ENCODE measurements at regions not wholly inside any gene's neighbourhood (a gene's known extent, or its start where the extent isn't known, plus 50 kb on each side); places are given as distances from the start of the nearest gene placed in this dataset.

GRCh38 chr5:159507661-159508060 lies 177.4 kb upstream of the IL12B start:
- H3K4me3 Mint-ChIP-seq (ENCODE audit: unreplicated experiment) = no peak overlapping the region
- no peak for DNase-seq (ENCODE audit: low read depth)

GRCh38 chr5:159508344-159508743 lies 178.1 kb upstream of the IL12B start:
- FAIRE-seq (no peak), DNase-seq (ENCODE audit: low read depth) (no peak)
- Mint-ChIP-seq H3K36me3 (ENCODE audit: low read depth, unreplicated experiment) (no peaks in the 10 kb centered on the region), H3K27ac (ENCODE audit: unreplicated experiment) (no peak overlapping the region), H3K4me3 (ENCODE audit: unreplicated experiment) (no peak overlapping the region), H3K27me3 (ENCODE audit: low read depth, unreplicated experiment) (no peaks in the 10 kb centered on the region), H3K4me1 (ENCODE audit: low read depth, unreplicated experiment) (peaks cover 17% of the 10 kb centered on the region), H3K9me3 (ENCODE audit: unreplicated experiment) (no peaks in the 10 kb centered on the region)
- H3K9ac ChIP-seq (ENCODE audit: low read length) = no peak overlapping the region
- no peaks in the 10 kb centered on the region for H3K79me2 ChIP-seq (ENCODE audit: insufficient read depth, low read length)
- TF ChIP-seq EZH2 (IDR thresholded peaks at IDR 0.05; ENCODE audit: insufficient read depth, low read length) (no peak), CTCF (IDR thresholded peaks at IDR 0.05; ENCODE audit: insufficient read depth, low read depth, low read length) (no peak)
- peaks cover 9% of the 10 kb centered on the region for H3K4me1 ChIP-seq (ENCODE audit: insufficient read depth, low read length)
- no peak overlapping the region for H3K27ac ChIP-seq (ENCODE audit: low read depth, low read length)
- H3K36me3 ChIP-seq (ENCODE audit: insufficient read depth, low read length) = no peaks in the 10 kb centered on the region
- H2AFZ ChIP-seq (ENCODE audit: low read depth, low read length) = no peak overlapping the region
- no peak overlapping the region for H3K4me2 ChIP-seq (ENCODE audit: low read length)
- no peaks in the 10 kb centered on the region for H3K9me3 ChIP-seq (ENCODE audit: insufficient read depth, low read depth, low read length)
- H3K4me3 ChIP-seq (ENCODE audit: insufficient read depth, low read depth, low read length) = no peak overlapping the region
- H3K27me3 ChIP-seq (ENCODE audit: insufficient read depth, low read length) = no peaks in the 10 kb centered on the region
- no peaks in the 10 kb centered on the region for H4K20me1 ChIP-seq (ENCODE audit: insufficient read depth, low read length)

More at GRCh38 chr5:159507661-159508060, 177.4 kb upstream of the IL12B start:
- Mint-ChIP-seq H3K27ac (ENCODE audit: unreplicated experiment) (no peak overlapping the region), H3K36me3 (ENCODE audit: low read depth, unreplicated experiment) (no peaks in the 10 kb centered on the region), H3K4me1 (ENCODE audit: low read depth, unreplicated experiment) (peaks cover 17% of the 10 kb centered on the region), H3K27me3 (ENCODE audit: low read depth, unreplicated experiment) (no peaks in the 10 kb centered on the region), H3K9me3 (ENCODE audit: unreplicated experiment) (no peaks in the 10 kb centered on the region)
- Histone ChIP-seq H3K36me3 (ENCODE audit: insufficient read depth, low read length) (no peaks in the 10 kb centered on the region), H3K4me1 (ENCODE audit: insufficient read depth, low read length) (peaks cover 9% of the 10 kb centered on the region), H3K27me3 (ENCODE audit: insufficient read depth, low read length) (no peaks in the 10 kb centered on the region), H2AFZ (ENCODE audit: low read depth, low read length) (no peak overlapping the region), H3K9ac (ENCODE audit: low read length) (no peak overlapping the region), H3K9me3 (ENCODE audit: insufficient read depth, low read depth, low read length) (no peaks in the 10 kb centered on the region), H3K27ac (ENCODE audit: low read depth, low read length) (no peak overlapping the region), H3K4me2 (ENCODE audit: low read length) (no peak overlapping the region), H4K20me1 (ENCODE audit: insufficient read depth, low read length) (no peaks in the 10 kb centered on the region), H3K4me3 (ENCODE audit: insufficient read depth, low read depth, low read length) (no peak overlapping the region), H3K79me2 (ENCODE audit: insufficient read depth, low read length) (no peaks in the 10 kb centered on the region)
- no peak for TF ChIP-seq EZH2 (IDR thresholded peaks at IDR 0.05; ENCODE audit: insufficient read depth, low read length)
- no peak for TF ChIP-seq CTCF (IDR thresholded peaks at IDR 0.05; ENCODE audit: insufficient read depth, low read depth, low read length)
- peak; percentile 47 for FAIRE-seq

GRCh38 chr5:159509002-159509660 lies 178.8 kb upstream of the IL12B start:
- FAIRE-seq (no peak), DNase-seq (ENCODE audit: low read depth) (peak; percentile 30)
- H2AFZ ChIP-seq (ENCODE audit: low read depth, low read length) = no peak overlapping the region
- Mint-ChIP-seq H3K27me3 (ENCODE audit: low read depth, unreplicated experiment) (peaks cover under 1% of the 10 kb centered on the region), H3K4me3 (ENCODE audit: unreplicated experiment) (no peak overlapping the region), H3K27ac (ENCODE audit: unreplicated experiment) (no peak overlapping the region), H3K4me1 (ENCODE audit: low read depth, unreplicated experiment) (peaks cover 17% of the 10 kb centered on the region), H3K9me3 (ENCODE audit: unreplicated experiment) (no peaks in the 10 kb centered on the region), H3K36me3 (ENCODE audit: low read depth, unreplicated experiment) (no peaks in the 10 kb centered on the region)
- no peak overlapping the region for H3K4me3 ChIP-seq (ENCODE audit: insufficient read depth, low read depth, low read length)
- H3K9me3 ChIP-seq (ENCODE audit: insufficient read depth, low read depth, low read length) = no peaks in the 10 kb centered on the region
- no peak overlapping the region for H3K27ac ChIP-seq (ENCODE audit: low read depth, low read length)
- no peak overlapping the region for H3K4me2 ChIP-seq (ENCODE audit: low read length)
- no peak overlapping the region for H3K9ac ChIP-seq (ENCODE audit: low read length)
- peaks cover 9% of the 10 kb centered on the region for H3K4me1 ChIP-seq (ENCODE audit: insufficient read depth, low read length)
- H3K27me3 ChIP-seq (ENCODE audit: insufficient read depth, low read length) = no peaks in the 10 kb centered on the region
- TF ChIP-seq CTCF (IDR thresholded peaks at IDR 0.05; ENCODE audit: insufficient read depth, low read depth, low read length) (no peak), EZH2 (IDR thresholded peaks at IDR 0.05; ENCODE audit: insufficient read depth, low read length) (no peak)
- H3K79me2 ChIP-seq (ENCODE audit: insufficient read depth, low read length) = no peaks in the 10 kb centered on the region
- no peaks in the 10 kb centered on the region for H4K20me1 ChIP-seq (ENCODE audit: insufficient read depth, low read length)
- H3K36me3 ChIP-seq (ENCODE audit: insufficient read depth, low read length) = no peaks in the 10 kb centered on the region
